ENCODE measurements at regions not wholly inside any gene's neighbourhood (a gene's known extent, or its start where the extent isn't known, plus 50 kb on each side); places are given as distances from the start of the nearest gene placed in this dataset.

GRCh38 chr3:104992676-104993075 lies 374.0 kb upstream of the ALCAM start:
- DNase-seq, result no peak

GRCh38 chr3:105006164-105006563 lies 360.5 kb upstream of the ALCAM start:
- no peak for DNase-seq

- no peak for DNase-seq
Observed at GRCh38 chr3:105013657-105014056, 353.1 kb upstream of the ALCAM start.

GRCh38 chr3:105014631-105015030 lies 352.1 kb upstream of the ALCAM start:
- no peak for DNase-seq

GRCh38 chr3:105022813-105023212 lies 343.9 kb upstream of the ALCAM start:
- DNase-seq, result no peak

GRCh38 chr3:105030211-105030610 lies 336.5 kb upstream of the ALCAM start:
- no peak for DNase-seq

GRCh38 chr3:105032541-105032940 lies 334.2 kb upstream of the ALCAM start:
- DNase-seq, result no peak

GRCh38 chr3:105033081-105033480 lies 333.6 kb upstream of the ALCAM start:
- DNase-seq, result no peak

- DNase-seq, result no peak
Observed at GRCh38 chr3:105039004-105039403, 327.7 kb upstream of the ALCAM start.

- no peak for DNase-seq
Observed at GRCh38 chr3:105040026-105040622, 326.6 kb upstream of the ALCAM start.

GRCh38 chr3:105042586-105042985 lies 324.1 kb upstream of the ALCAM start:
- no peak for DNase-seq

- DNase-seq, result no peak
Observed at GRCh38 chr3:105051111-105051510, 315.6 kb upstream of the ALCAM start.

- DNase-seq, result no peak
Observed at GRCh38 chr3:105051972-105052371, 314.7 kb upstream of the ALCAM start.

GRCh38 chr3:105062853-105063252 lies 303.9 kb upstream of the ALCAM start:
- DNase-seq, result no peak

GRCh38 chr3:105065895-105066839 lies 300.5 kb upstream of the ALCAM start:
- DNase-seq, result no peak

GRCh38 chr3:105067361-105067760 lies 299.3 kb upstream of the ALCAM start:
- no peak for DNase-seq

- no peak for DNase-seq
Observed at GRCh38 chr3:105077060-105077822, 289.5 kb upstream of the ALCAM start.

GRCh38 chr3:105083945-105084344 lies 282.8 kb upstream of the ALCAM start:
- DNase-seq, result no peak

GRCh38 chr3:105085506-105085905 lies 281.2 kb upstream of the ALCAM start:
- DNase-seq, result no peak

- no peak for DNase-seq
Observed at GRCh38 chr3:105093371-105094252, 273.1 kb upstream of the ALCAM start.

- DNase-seq, result no peak
Observed at GRCh38 chr3:105094588-105094987, 272.1 kb upstream of the ALCAM start.

- no peak for DNase-seq
Observed at GRCh38 chr3:105096071-105096470, 270.6 kb upstream of the ALCAM start.

- no peak for DNase-seq
Observed at GRCh38 chr3:105101603-105102002, 265.1 kb upstream of the ALCAM start.

All from activated CD8-positive, alpha-beta memory T cell treated with anti-CD3 and anti-CD28 coated beads, Interleukin-2, amount 50 U/mL, for 48 hours (primary cell).